Memory B cell (primary cell): ENCODE measurements at regions not wholly inside any gene's neighbourhood (a gene's known extent, or its start where the extent isn't known, plus 50 kb on each side); places are given as distances from the start of the nearest gene placed in this dataset.
A peak's percentile ranks its signal among the peaks of the same experiment; 100 is the strongest.

ENCODE experiments used
- ATAC-seq: fragments of 150-1000 bp; cut with Tn5 transposase; 2 replicates; pipeline ENCODE4 v1.10.0; 2021; ENCODE audit warnings: low read depth, mild to moderate bottlenecking, moderate library complexity
- DNase-seq, 2 donors: peaks; one replicate each; pipeline ENCODE4 v3.0.0; 2022; ENCODE audit warnings: low spot score in 2 of 2
- H3K27ac Mint-ChIP-seq: one replicate; pipeline ENCODE4 v1.8.0; 2022; ENCODE audit warnings: mild to moderate bottlenecking, moderate library complexity, mixed read lengths
- H3K27me3 Mint-ChIP-seq: one replicate; pipeline ENCODE4 v1.8.0; 2022; ENCODE audit warnings: mixed read lengths
- H3K36me3 Mint-ChIP-seq: one replicate; pipeline ENCODE4 v1.8.0; 2022; ENCODE audit warnings: mild to moderate bottlenecking, mixed read lengths
- H3K4me1 Mint-ChIP-seq: one replicate; pipeline ENCODE4 v1.8.0; 2022; ENCODE audit warnings: mixed read lengths
- H3K4me3 Mint-ChIP-seq: one replicate; pipeline ENCODE4 v1.8.0; 2022; ENCODE audit warnings: mild to moderate bottlenecking, moderate library complexity, mixed read lengths
- H3K9me3 Mint-ChIP-seq: one replicate; pipeline ENCODE4 v1.8.0; 2022; ENCODE audit warnings: mixed read lengths

GRCh38 chr4:151561551-151562256 lies 152.7 kb downstream of the FHIP1A start:
- Mint-ChIP-seq H3K4me3 (no peak overlapping the region), H3K36me3 (no peaks in the 10 kb centered on the region), H3K4me1 (no peaks in the 10 kb centered on the region), H3K27ac (no peak overlapping the region), H3K27me3 (peaks cover 12% of the 10 kb centered on the region), H3K9me3 (no peaks in the 10 kb centered on the region)
- DNase-seq (no peak), ATAC-seq (no peak)

GRCh38 chr4:151563194-151563593 lies 154.2 kb downstream of the FHIP1A start:
- H3K27me3 Mint-ChIP-seq = peaks cover 11% of the 10 kb centered on the region
- H3K4me3 Mint-ChIP-seq = no peak overlapping the region
- H3K36me3 Mint-ChIP-seq = no peaks in the 10 kb centered on the region
- H3K4me1 Mint-ChIP-seq = no peaks in the 10 kb centered on the region
- DNase-seq (no peak), ATAC-seq (no peak)
- no peak overlapping the region for H3K27ac Mint-ChIP-seq
- no peaks in the 10 kb centered on the region for H3K9me3 Mint-ChIP-seq

DNA sequence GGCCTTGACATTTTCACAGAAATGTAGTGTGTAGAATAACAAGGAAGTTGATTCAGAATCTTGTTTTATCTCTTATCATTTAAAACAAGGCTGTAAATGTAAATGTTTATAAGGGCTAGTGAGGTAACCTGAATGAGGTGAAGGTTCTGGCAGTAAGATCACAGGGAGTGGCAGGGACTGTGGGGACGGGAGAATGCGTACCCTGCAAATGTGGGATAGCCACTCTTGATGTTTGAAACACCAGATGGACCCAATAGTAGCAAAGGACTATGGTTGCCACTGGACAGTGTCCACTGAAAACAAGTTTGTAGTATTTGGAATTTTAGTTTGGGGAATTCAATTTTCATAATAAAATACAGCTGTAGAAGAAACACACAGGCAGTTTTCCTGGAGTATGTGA lies 155.3 kb downstream of the FHIP1A start:
- Mint-ChIP-seq H3K27ac (no peak overlapping the region), H3K36me3 (no peaks in the 10 kb centered on the region), H3K4me1 (no peaks in the 10 kb centered on the region), H3K4me3 (no peak overlapping the region), H3K9me3 (no peaks in the 10 kb centered on the region), H3K27me3 (peaks cover 13% of the 10 kb centered on the region)
- ATAC-seq = no peak
- DNase-seq = no peak

- DNase-seq = no peak
- no peak for ATAC-seq
- Mint-ChIP-seq H3K9me3 (no peaks in the 10 kb centered on the region), H3K4me3 (no peak overlapping the region), H3K36me3 (no peaks in the 10 kb centered on the region), H3K27ac (no peak overlapping the region), H3K4me1 (no peaks in the 10 kb centered on the region), H3K27me3 (peaks cover 16% of the 10 kb centered on the region)
These were observed 156.6 kb downstream of the FHIP1A start for GRCh38 chr4:151565583-151565982.

GRCh38 chr4:151566053-151566452 lies 157.1 kb downstream of the FHIP1A start:
- ATAC-seq (no peak), DNase-seq (no peak)
- H3K27me3 Mint-ChIP-seq = peaks cover 13% of the 10 kb centered on the region
- H3K9me3 Mint-ChIP-seq = no peaks in the 10 kb centered on the region
- H3K27ac Mint-ChIP-seq = no peak overlapping the region
- no peak overlapping the region for H3K4me3 Mint-ChIP-seq
- no peaks in the 10 kb centered on the region for H3K4me1 Mint-ChIP-seq
- H3K36me3 Mint-ChIP-seq = no peaks in the 10 kb centered on the region

DNA sequence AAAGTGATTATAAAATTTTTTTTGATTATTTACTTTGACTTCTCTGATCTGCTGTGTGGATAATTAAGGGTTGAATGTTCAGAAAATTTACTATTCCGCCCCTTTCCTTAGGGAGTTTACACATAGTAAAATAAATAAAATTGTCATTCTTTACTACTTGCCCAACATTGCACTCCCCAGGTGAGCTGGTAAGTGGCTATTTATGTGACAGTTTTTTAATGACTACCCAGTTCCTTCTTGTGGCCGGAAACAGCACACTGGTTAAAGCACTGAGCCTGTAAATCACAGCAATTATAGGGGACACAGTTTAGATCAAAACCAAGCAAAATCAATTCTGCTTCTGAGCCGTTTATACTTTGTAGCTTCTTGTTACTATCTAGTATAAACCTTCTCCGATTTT lies 158.1 kb downstream of the FHIP1A start:
- Mint-ChIP-seq H3K9me3 (no peaks in the 10 kb centered on the region), H3K4me3 (no peak overlapping the region), H3K27me3 (peaks cover 12% of the 10 kb centered on the region), H3K4me1 (no peaks in the 10 kb centered on the region), H3K36me3 (no peaks in the 10 kb centered on the region), H3K27ac (no peak overlapping the region)
- ATAC-seq (peak; percentile 77), DNase-seq (no peak)

GRCh38 chr4:151568966-151569365 lies 160.0 kb downstream of the FHIP1A start:
- Mint-ChIP-seq H3K27me3 (peaks cover 12% of the 10 kb centered on the region), H3K27ac (no peak overlapping the region), H3K9me3 (no peaks in the 10 kb centered on the region), H3K36me3 (no peaks in the 10 kb centered on the region), H3K4me3 (no peak overlapping the region), H3K4me1 (no peaks in the 10 kb centered on the region)
- ATAC-seq (no peak), DNase-seq (no peak)

GRCh38 chr4:151569650-151570049 lies 160.7 kb downstream of the FHIP1A start:
- no peak overlapping the region for H3K4me3 Mint-ChIP-seq
- H3K4me1 Mint-ChIP-seq = no peaks in the 10 kb centered on the region
- no peak overlapping the region for H3K27ac Mint-ChIP-seq
- peaks cover 10% of the 10 kb centered on the region for H3K27me3 Mint-ChIP-seq
- H3K9me3 Mint-ChIP-seq = no peaks in the 10 kb centered on the region
- no peak for ATAC-seq
- DNase-seq = no peak
- no peaks in the 10 kb centered on the region for H3K36me3 Mint-ChIP-seq

DNA sequence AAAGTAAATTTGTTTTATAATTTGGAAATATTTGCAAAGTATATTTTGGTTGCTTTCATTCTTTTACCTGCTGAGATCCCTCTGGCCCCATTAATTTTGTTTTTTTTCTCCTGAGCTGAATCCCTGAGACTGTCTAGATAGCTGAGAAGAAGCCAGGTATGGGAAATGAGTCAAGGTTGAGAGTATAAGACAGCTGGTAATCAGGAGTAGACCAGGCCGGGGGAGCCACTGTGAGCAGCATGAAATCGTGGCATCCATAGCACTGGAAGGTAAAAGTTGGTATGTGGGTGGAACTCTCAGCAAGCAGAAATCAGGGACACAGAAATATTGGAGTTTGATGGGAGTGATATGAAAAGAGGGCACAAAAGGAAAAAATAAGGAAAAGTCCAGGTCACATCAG lies 164.5 kb downstream of the FHIP1A start:
- H3K36me3 Mint-ChIP-seq = no peaks in the 10 kb centered on the region
- no peak overlapping the region for H3K4me3 Mint-ChIP-seq
- no peak for ATAC-seq
- H3K9me3 Mint-ChIP-seq = no peaks in the 10 kb centered on the region
- DNase-seq = no peak
- H3K4me1 Mint-ChIP-seq = no peaks in the 10 kb centered on the region
- peaks cover 7% of the 10 kb centered on the region for H3K27me3 Mint-ChIP-seq
- no peak overlapping the region for H3K27ac Mint-ChIP-seq

DNA sequence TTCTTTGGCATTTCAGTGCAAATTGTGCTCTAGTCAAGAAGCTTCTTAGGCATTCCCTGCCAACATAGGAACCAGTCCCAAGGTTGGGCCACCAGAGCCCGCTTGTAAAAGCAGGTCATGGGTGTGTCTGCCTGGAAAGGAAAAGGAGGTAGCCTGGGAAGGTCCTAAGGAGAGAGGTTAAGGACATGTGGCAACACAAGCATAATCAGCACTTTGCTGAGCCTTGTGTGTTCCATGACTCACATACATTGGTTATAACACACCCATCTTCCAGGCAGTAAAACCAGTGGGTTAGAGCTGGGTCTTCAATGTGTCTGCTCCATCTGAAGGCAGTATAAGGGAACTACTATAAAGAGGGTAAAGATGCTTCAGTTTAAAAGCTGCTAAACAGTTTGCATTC lies 165.0 kb downstream of the FHIP1A start:
- no peaks in the 10 kb centered on the region for H3K4me1 Mint-ChIP-seq
- ATAC-seq = no peak
- no peak overlapping the region for H3K4me3 Mint-ChIP-seq
- H3K27me3 Mint-ChIP-seq = peaks cover 5% of the 10 kb centered on the region
- no peak overlapping the region for H3K27ac Mint-ChIP-seq
- DNase-seq = no peak
- no peaks in the 10 kb centered on the region for H3K36me3 Mint-ChIP-seq
- no peaks in the 10 kb centered on the region for H3K9me3 Mint-ChIP-seq

GRCh38 chr4:151574968-151575367 lies 166.0 kb downstream of the FHIP1A start:
- ATAC-seq (no peak), DNase-seq (no peak)
- Mint-ChIP-seq H3K4me1 (no peaks in the 10 kb centered on the region), H3K36me3 (no peaks in the 10 kb centered on the region), H3K27me3 (peaks cover 5% of the 10 kb centered on the region), H3K4me3 (no peak overlapping the region), H3K9me3 (no peaks in the 10 kb centered on the region), H3K27ac (no peak overlapping the region)

DNA sequence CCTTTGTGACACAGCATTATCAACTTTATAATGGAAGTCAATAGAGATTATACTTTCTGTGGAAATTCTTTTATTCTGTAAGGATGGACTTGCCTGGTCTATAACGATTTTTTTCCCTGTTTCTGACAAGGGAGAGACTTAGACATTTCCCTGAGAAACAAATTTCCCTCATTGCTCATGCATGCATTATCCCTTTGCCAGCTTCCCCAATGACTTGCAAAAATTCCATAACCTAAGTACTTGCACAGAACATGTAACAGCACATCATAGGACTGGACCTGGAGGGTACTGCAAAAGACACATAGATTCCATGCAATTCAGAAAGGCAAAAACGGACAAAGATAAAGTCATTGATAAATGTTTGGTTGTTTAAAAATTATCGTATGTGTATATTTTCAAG lies 166.7 kb downstream of the FHIP1A start:
- Mint-ChIP-seq H3K36me3 (no peaks in the 10 kb centered on the region), H3K9me3 (no peaks in the 10 kb centered on the region), H3K4me1 (no peaks in the 10 kb centered on the region), H3K27ac (no peak overlapping the region), H3K27me3 (peaks cover 2% of the 10 kb centered on the region), H3K4me3 (no peak overlapping the region)
- DNase-seq (no peak), ATAC-seq (no peak)

GRCh38 chr4:151576627-151577026 lies 167.7 kb downstream of the FHIP1A start:
- Mint-ChIP-seq H3K4me1 (no peaks in the 10 kb centered on the region), H3K4me3 (no peak overlapping the region), H3K36me3 (no peaks in the 10 kb centered on the region), H3K27me3 (peaks cover 2% of the 10 kb centered on the region), H3K27ac (no peak overlapping the region), H3K9me3 (no peaks in the 10 kb centered on the region)
- DNase-seq (no peak), ATAC-seq (no peak)

GRCh38 chr4:151581570-151581969 lies 172.6 kb downstream of the FHIP1A start:
- Mint-ChIP-seq H3K27ac (no peak overlapping the region), H3K27me3 (peaks cover 5% of the 10 kb centered on the region), H3K36me3 (no peaks in the 10 kb centered on the region), H3K9me3 (no peaks in the 10 kb centered on the region), H3K4me3 (no peak overlapping the region), H3K4me1 (no peaks in the 10 kb centered on the region)
- ATAC-seq = no peak
- no peak for DNase-seq

GRCh38 chr4:151582098-151582497 lies 173.1 kb downstream of the FHIP1A start:
- Mint-ChIP-seq H3K4me3 (no peak overlapping the region), H3K9me3 (no peaks in the 10 kb centered on the region), H3K36me3 (no peaks in the 10 kb centered on the region), H3K4me1 (no peaks in the 10 kb centered on the region), H3K27ac (no peak overlapping the region), H3K27me3 (peaks cover 5% of the 10 kb centered on the region)
- ATAC-seq (no peak), DNase-seq (no peak)
